Thyroid gland (tissue), 4 donors: ENCODE measurements at regions not wholly inside any gene's neighbourhood (a gene's known extent, or its start where the extent isn't known, plus 50 kb on each side); places are given as distances from the start of the nearest gene placed in this dataset.

ENCODE experiments used
- CTCF ChIP-seq, 6 experiments: fragments of 200-600 bp in 3 of 6; fragments of 450-650 bp in 3 of 6; sonication (generic) in 3 of 6; IDR thresholded peaks; one replicate each; pipeline ENCODE4 v1.5.1; 2016 to 2019; ENCODE audit warnings: antibody characterized with exemption in 6 of 6, mild to moderate bottlenecking in 2 of 6, inconsistent platforms in 1 of 6, moderate library complexity in 1 of 6
- POLR2A ChIP-seq, 2 donors: fragments of 450-650 bp; IDR thresholded peaks; one replicate each; pipeline ENCODE4 v1.6.1; 2017; ENCODE audit warnings: antibody characterized with exemption in 2 of 2, mild to moderate bottlenecking in 2 of 2, moderate library complexity in 1 of 2

GRCh38 chr6:12523726-12524125 is 192.8 kb upstream of the PHACTR1 start:
- TF ChIP-seq CTCF (IDR thresholded peaks at IDR 0.05) = no peak
- no peak for TF ChIP-seq POLR2A (IDR thresholded peaks at IDR 0.05)
